ENCODE measurements at regions not wholly inside any gene's neighbourhood (a gene's known extent, or its start where the extent isn't known, plus 50 kb on each side); places are given as distances from the start of the nearest gene placed in this dataset.

- no peak for TF ChIP-seq POLR2A (IDR thresholded peaks at IDR 0.05; ENCODE audit: low read depth)
- TF ChIP-seq CTCF (IDR thresholded peaks at IDR 0.05): no peak
- TF ChIP-seq EP300 (IDR thresholded peaks at IDR 0.05): no peak
Observed at GRCh38 chr9:87371795-87372355, 125.8 kb upstream of the DAPK1 start.

All from esophagus muscularis mucosa (tissue), 4 donors.